ENCODE measurements at regions not wholly inside any gene's neighbourhood (a gene's known extent, or its start where the extent isn't known, plus 50 kb on each side); places are given as distances from the start of the nearest gene placed in this dataset.
A peak's percentile ranks its signal among the peaks of the same experiment; 100 is the strongest.

DNA sequence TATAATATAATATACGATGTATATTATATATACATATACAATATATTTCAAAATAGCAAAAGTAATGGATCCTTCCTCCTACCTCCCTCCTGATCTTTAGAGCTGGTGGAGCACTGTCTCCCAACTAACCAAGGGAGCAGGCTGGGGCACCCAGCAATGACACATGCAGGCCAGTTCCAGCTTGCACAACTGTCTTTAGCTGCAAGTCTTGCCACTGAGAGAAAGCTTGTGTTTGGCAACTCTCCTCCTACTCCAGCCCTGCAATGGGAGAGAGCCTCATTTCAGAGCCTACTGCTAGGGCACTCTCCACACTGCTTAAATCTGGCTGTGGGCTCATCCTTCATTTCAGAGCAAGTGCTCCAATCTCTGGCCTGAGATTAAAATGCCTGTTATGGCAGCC lies 469.8 kb upstream of the OLFM3 start:
- no peaks in the 10 kb centered on the region for H3K9me1 ChIP-seq (ENCODE audit: insufficient read depth, low read length)
- intact Hi-C loops (cut with micrococcal nuclease) (no loop called here), in situ Hi-C loops (cut with MboI; ENCODE audit: low sequenced_read_pairs) (no loop called here), dilution Hi-C loops (cut with HindIII; ENCODE audit: low sequenced_read_pairs, unreplicated experiment) (no loop called here)
- no peak overlapping the region for H4K8ac ChIP-seq (ENCODE audit: low read depth in 2 of 2, low read length in 2 of 2)
- no peaks in the 10 kb centered on the region for H3K79me1 ChIP-seq (ENCODE audit: low read depth in 1 of 2, low read length in 2 of 2)
- H4K91ac ChIP-seq (ENCODE audit: insufficient read depth, low read depth, low read length) = no peak overlapping the region
- H3K4me2 ChIP-seq (ENCODE audit: low read depth, low read length) = no peak overlapping the region
- no peak for ATAC-seq (ENCODE audit: low read depth)
- no peak overlapping the region for H3K4ac ChIP-seq (ENCODE audit: low read depth, low read length)
- H3K4me1 ChIP-seq (ENCODE audit: control insufficient read depth, insufficient read depth, low read length) = no peaks in the 10 kb centered on the region
- H2AFZ ChIP-seq (replicated peaks; ENCODE audit: low read length, poor library complexity) = peak overlapping the region; percentile 21
- no peak overlapping the region for H3K14ac ChIP-seq (replicated peaks; ENCODE audit: low read depth, low read length)
- H4K5ac ChIP-seq (ENCODE audit: low read depth, low read length) = no peak overlapping the region
- DNase-seq = no peak
- H2BK5ac ChIP-seq (ENCODE audit: low read depth, low read length, poor library complexity, severe bottlenecking) = no peak overlapping the region
- ChIA-PET CTCF (no interaction called here), POLR2A (ENCODE audit: unreplicated experiment) (no interaction called here)
- BruUV-seq (replicated peaks) = no TSS peak
- TF ChIP-seq RAD21 (IDR thresholded peaks at IDR 0.05; ENCODE audit: low read length) (no peak), FOS (IDR thresholded peaks at IDR 0.05; ENCODE audit: low read depth, low read length) (no peak), NFE2L2 (IDR thresholded peaks at IDR 0.05; ENCODE audit: low read depth, low read length) (no peak), SMC3 (IDR thresholded peaks at IDR 0.05; ENCODE audit: low read depth, low read length) (no peak), BHLHE40 (IDR thresholded peaks at IDR 0.05; ENCODE audit: low read depth, low read length) (no peak), RCOR1 (IDR thresholded peaks at IDR 0.05; ENCODE audit: insufficient replicate concordance, low read length) (no peak), CTCF (conservative IDR thresholded peaks at IDR 0.05; ENCODE audit: low read depth, low read length) (no peak), MAZ (IDR thresholded peaks at IDR 0.05; ENCODE audit: borderline replicate concordance, low read depth, low read length) (no peak), CEBPB (IDR thresholded peaks at IDR 0.05; ENCODE audit: low read depth, low read length) (no peak), MXI1 (IDR thresholded peaks at IDR 0.05; ENCODE audit: borderline replicate concordance, low read depth, low read length) (no peak), MAFK (IDR thresholded peaks at IDR 0.05; ENCODE audit: low read depth, low read length) (no peak), POLR2A (IDR thresholded peaks at IDR 0.05; ENCODE audit: low read depth, low read length) (no peak), CHD1 (IDR thresholded peaks at IDR 0.05; ENCODE audit: low read depth, low read length) (no peak), RFX5 (IDR thresholded peaks at IDR 0.05; ENCODE audit: low read depth, low read length) (no peak)
- TF ChIP-seq, protein P1, sequence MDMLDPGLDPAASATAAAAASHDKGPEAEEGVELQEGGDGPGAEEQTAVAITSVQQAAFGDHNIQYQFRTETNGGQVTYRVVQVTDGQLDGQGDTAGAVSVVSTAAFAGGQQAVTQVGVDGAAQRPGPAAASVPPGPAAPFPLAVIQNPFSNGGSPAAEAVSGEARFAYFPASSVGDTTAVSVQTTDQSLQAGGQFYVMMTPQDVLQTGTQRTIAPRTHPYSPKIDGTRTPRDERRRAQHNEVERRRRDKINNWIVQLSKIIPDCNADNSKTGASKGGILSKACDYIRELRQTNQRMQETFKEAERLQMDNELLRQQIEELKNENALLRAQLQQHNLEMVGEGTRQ (IDR thresholded peaks at IDR 0.05; ENCODE audit: low read depth, low read length) = no peak
- TF ChIP-seq, protein P2, sequence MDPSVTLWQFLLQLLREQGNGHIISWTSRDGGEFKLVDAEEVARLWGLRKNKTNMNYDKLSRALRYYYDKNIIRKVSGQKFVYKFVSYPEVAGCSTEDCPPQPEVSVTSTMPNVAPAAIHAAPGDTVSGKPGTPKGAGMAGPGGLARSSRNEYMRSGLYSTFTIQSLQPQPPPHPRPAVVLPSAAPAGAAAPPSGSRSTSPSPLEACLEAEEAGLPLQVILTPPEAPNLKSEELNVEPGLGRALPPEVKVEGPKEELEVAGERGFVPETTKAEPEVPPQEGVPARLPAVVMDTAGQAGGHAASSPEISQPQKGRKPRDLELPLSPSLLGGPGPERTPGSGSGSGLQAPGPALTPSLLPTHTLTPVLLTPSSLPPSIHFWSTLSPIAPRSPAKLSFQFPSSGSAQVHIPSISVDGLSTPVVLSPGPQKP (IDR thresholded peaks at IDR 0.05; ENCODE audit: borderline replicate concordance, low read depth, low read length) = no peak
- no peaks in the 10 kb centered on the region for H3K27me3 ChIP-seq (ENCODE audit: control insufficient read depth, insufficient read depth, low read length)
- H2BK120ac ChIP-seq (ENCODE audit: low read depth, low read length) = no peak overlapping the region
- H3K9ac ChIP-seq (ENCODE audit: low read depth, low read length) = no peak overlapping the region
- WGBS, 2 experiments (ENCODE audit: extremely low coverage in 2 of 2, insufficient read length in 1 of 2) = no CpG with 5 or more reads among the region's 1 CpG
- H3K18ac ChIP-seq (ENCODE audit: low read depth, low read length) = no peak overlapping the region
- H3K36me3 ChIP-seq (ENCODE audit: control insufficient read depth, insufficient read depth, low read length) = no peaks in the 10 kb centered on the region
- no peak overlapping the region for H3K27ac ChIP-seq (ENCODE audit: insufficient read depth, low read length)
- H3K4me3 ChIP-seq (ENCODE audit: insufficient read depth, low read depth, low read length) = no peak overlapping the region
- H3K9me3 ChIP-seq (ENCODE audit: control insufficient read depth, insufficient read depth, low read length) = peaks cover 2% of the 10 kb centered on the region; the same call in 1 of the 2 replicates
- no peak overlapping the region for H2BK20ac ChIP-seq (ENCODE audit: low read depth, low read length)
- H2AK5ac ChIP-seq (ENCODE audit: low read depth, low read length) = no peak overlapping the region
- H3K56ac ChIP-seq (ENCODE audit: extremely low read depth, insufficient read depth, low read length) = no peak overlapping the region
- H4K20me1 ChIP-seq (ENCODE audit: insufficient read depth, low read length) = no peaks in the 10 kb centered on the region
- no peak overlapping the region for H3K23ac ChIP-seq (ENCODE audit: low read depth, low read length)
- H2BK15ac ChIP-seq (ENCODE audit: low read depth, low read length) = no peak overlapping the region
- H2AK9ac ChIP-seq (replicated peaks; ENCODE audit: low read depth, low read length, poor library complexity) = no peak overlapping the region
